Panc1 (cell line): ENCODE measurements at regions not wholly inside any gene's neighbourhood (a gene's known extent, or its start where the extent isn't known, plus 50 kb on each side); places are given as distances from the start of the nearest gene placed in this dataset.

ENCODE experiments used
- TF ChIP-seq, protein P1 (sequence below), 2 experiments: IDR thresholded peaks; 2 replicates each; pipeline ENCODE4 v1.6.1; 2011 to 2012; ENCODE audit warnings: low read depth in 2 of 2, control low read depth in 1 of 2, low read length in 1 of 2, mild to moderate bottlenecking in 1 of 2, moderate library complexity in 1 of 2; ENCODE audit not compliant: insufficient read depth in 1 of 2
- TF ChIP-seq, protein P2 (sequence below): fragments of 450-650 bp; IDR thresholded peaks from 2 replicates; pipeline ENCODE4 v1.5.1; 2017; ENCODE audit warnings: mild to moderate bottlenecking

DNA sequence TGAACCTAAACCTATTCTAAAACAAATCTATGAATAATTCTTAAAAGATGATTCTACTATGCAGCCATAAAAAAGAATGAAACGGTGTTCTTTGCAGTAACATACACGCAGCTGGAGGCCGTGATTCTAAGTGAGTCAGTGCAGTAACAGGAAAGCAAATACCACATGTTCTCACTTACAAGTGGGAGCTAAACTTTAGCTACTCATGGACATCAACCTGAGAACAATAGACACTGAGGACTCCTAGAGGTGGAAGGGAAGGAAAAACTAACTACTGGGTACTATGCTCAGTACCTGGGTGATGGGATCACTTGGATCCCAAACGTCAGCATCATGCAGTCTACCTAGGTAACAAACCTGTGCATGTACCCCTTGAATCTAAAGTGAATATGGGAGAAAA, 575.0 kb upstream of the MGMT start:
- TF ChIP-seq, protein P1, sequence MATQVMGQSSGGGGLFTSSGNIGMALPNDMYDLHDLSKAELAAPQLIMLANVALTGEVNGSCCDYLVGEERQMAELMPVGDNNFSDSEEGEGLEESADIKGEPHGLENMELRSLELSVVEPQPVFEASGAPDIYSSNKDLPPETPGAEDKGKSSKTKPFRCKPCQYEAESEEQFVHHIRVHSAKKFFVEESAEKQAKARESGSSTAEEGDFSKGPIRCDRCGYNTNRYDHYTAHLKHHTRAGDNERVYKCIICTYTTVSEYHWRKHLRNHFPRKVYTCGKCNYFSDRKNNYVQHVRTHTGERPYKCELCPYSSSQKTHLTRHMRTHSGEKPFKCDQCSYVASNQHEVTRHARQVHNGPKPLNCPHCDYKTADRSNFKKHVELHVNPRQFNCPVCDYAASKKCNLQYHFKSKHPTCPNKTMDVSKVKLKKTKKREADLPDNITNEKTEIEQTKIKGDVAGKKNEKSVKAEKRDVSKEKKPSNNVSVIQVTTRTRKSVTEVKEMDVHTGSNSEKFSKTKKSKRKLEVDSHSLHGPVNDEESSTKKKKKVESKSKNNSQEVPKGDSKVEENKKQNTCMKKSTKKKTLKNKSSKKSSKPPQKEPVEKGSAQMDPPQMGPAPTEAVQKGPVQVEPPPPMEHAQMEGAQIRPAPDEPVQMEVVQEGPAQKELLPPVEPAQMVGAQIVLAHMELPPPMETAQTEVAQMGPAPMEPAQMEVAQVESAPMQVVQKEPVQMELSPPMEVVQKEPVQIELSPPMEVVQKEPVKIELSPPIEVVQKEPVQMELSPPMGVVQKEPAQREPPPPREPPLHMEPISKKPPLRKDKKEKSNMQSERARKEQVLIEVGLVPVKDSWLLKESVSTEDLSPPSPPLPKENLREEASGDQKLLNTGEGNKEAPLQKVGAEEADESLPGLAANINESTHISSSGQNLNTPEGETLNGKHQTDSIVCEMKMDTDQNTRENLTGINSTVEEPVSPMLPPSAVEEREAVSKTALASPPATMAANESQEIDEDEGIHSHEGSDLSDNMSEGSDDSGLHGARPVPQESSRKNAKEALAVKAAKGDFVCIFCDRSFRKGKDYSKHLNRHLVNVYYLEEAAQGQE (IDR thresholded peaks at IDR 0.05; ENCODE audit: insufficient read depth in 1 of 2, low read depth in 2 of 2, low read length in 1 of 2): no peak
- TF ChIP-seq, protein P2, sequence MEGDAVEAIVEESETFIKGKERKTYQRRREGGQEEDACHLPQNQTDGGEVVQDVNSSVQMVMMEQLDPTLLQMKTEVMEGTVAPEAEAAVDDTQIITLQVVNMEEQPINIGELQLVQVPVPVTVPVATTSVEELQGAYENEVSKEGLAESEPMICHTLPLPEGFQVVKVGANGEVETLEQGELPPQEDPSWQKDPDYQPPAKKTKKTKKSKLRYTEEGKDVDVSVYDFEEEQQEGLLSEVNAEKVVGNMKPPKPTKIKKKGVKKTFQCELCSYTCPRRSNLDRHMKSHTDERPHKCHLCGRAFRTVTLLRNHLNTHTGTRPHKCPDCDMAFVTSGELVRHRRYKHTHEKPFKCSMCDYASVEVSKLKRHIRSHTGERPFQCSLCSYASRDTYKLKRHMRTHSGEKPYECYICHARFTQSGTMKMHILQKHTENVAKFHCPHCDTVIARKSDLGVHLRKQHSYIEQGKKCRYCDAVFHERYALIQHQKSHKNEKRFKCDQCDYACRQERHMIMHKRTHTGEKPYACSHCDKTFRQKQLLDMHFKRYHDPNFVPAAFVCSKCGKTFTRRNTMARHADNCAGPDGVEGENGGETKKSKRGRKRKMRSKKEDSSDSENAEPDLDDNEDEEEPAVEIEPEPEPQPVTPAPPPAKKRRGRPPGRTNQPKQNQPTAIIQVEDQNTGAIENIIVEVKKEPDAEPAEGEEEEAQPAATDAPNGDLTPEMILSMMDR: no peak
